ENCODE measurements at regions not wholly inside any gene's neighbourhood (a gene's known extent, or its start where the extent isn't known, plus 50 kb on each side); places are given as distances from the start of the nearest gene placed in this dataset.

- H3K4me3 ChIP-seq (replicated peaks; ENCODE audit: insufficient read depth, low read length), result no peak overlapping the region
- H3K27me3 ChIP-seq (ENCODE audit: insufficient read depth, poor library complexity, severe bottlenecking), result no peaks in the 10 kb centered on the region
- H3K27ac ChIP-seq (replicated peaks), result no peak overlapping the region
- TF ChIP-seq GABPA (IDR thresholded peaks at IDR 0.05; ENCODE audit: low read depth) (no peak), SPI1 (IDR thresholded peaks at IDR 0.05; ENCODE audit: borderline replicate concordance, low read depth) (no peak), POLR2AphosphoS5 (IDR thresholded peaks at IDR 0.05; ENCODE audit: low read depth) (no peak)
- TF ChIP-seq, protein P1, sequence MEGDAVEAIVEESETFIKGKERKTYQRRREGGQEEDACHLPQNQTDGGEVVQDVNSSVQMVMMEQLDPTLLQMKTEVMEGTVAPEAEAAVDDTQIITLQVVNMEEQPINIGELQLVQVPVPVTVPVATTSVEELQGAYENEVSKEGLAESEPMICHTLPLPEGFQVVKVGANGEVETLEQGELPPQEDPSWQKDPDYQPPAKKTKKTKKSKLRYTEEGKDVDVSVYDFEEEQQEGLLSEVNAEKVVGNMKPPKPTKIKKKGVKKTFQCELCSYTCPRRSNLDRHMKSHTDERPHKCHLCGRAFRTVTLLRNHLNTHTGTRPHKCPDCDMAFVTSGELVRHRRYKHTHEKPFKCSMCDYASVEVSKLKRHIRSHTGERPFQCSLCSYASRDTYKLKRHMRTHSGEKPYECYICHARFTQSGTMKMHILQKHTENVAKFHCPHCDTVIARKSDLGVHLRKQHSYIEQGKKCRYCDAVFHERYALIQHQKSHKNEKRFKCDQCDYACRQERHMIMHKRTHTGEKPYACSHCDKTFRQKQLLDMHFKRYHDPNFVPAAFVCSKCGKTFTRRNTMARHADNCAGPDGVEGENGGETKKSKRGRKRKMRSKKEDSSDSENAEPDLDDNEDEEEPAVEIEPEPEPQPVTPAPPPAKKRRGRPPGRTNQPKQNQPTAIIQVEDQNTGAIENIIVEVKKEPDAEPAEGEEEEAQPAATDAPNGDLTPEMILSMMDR (IDR thresholded peaks at IDR 0.05; ENCODE audit: insufficient read depth, low read length), result no peak
- TF ChIP-seq, protein P2, sequence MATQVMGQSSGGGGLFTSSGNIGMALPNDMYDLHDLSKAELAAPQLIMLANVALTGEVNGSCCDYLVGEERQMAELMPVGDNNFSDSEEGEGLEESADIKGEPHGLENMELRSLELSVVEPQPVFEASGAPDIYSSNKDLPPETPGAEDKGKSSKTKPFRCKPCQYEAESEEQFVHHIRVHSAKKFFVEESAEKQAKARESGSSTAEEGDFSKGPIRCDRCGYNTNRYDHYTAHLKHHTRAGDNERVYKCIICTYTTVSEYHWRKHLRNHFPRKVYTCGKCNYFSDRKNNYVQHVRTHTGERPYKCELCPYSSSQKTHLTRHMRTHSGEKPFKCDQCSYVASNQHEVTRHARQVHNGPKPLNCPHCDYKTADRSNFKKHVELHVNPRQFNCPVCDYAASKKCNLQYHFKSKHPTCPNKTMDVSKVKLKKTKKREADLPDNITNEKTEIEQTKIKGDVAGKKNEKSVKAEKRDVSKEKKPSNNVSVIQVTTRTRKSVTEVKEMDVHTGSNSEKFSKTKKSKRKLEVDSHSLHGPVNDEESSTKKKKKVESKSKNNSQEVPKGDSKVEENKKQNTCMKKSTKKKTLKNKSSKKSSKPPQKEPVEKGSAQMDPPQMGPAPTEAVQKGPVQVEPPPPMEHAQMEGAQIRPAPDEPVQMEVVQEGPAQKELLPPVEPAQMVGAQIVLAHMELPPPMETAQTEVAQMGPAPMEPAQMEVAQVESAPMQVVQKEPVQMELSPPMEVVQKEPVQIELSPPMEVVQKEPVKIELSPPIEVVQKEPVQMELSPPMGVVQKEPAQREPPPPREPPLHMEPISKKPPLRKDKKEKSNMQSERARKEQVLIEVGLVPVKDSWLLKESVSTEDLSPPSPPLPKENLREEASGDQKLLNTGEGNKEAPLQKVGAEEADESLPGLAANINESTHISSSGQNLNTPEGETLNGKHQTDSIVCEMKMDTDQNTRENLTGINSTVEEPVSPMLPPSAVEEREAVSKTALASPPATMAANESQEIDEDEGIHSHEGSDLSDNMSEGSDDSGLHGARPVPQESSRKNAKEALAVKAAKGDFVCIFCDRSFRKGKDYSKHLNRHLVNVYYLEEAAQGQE (IDR thresholded peaks at IDR 0.05; ENCODE audit: insufficient replicate concordance, low read depth), result no peak
- no peak for DNase-seq (ENCODE audit: low read depth in 1 of 2, low spot score in 1 of 2)
Measured at GRCh38 chr6:134680433-134680832, 269.5 kb downstream of the ALDH8A1 start.

DNA sequence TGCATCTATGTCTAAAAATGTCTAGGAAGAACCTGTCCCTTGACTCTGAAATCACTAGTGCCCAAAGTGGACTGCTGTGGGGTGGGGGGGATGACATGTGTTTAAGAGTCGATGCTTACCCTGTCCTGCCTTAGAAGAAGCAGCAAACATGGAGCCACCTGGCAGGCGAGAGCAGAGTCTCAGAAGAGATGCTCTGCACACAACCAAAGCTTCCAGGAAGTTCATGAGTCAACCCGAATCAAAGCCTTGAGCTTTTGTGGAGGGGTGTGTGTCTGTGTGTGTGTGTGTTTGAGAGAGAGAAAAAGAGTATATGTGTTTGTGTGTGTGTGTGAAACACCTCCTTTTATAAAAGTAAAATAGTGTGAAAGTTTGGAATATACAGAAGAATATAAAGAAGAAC lies 269.9 kb downstream of the ALDH8A1 start:
- no peaks in the 10 kb centered on the region for H3K27me3 ChIP-seq (ENCODE audit: insufficient read depth, poor library complexity, severe bottlenecking)
- DNase-seq (ENCODE audit: low read depth in 1 of 2, low spot score in 1 of 2), result no peak
- no peak overlapping the region for H3K4me3 ChIP-seq (replicated peaks; ENCODE audit: insufficient read depth, low read length)
- TF ChIP-seq, protein P2 (IDR thresholded peaks at IDR 0.05; ENCODE audit: insufficient replicate concordance, low read depth), result no peak
- TF ChIP-seq SPI1 (IDR thresholded peaks at IDR 0.05; ENCODE audit: borderline replicate concordance, low read depth) (no peak), GABPA (IDR thresholded peaks at IDR 0.05; ENCODE audit: low read depth) (no peak), POLR2AphosphoS5 (IDR thresholded peaks at IDR 0.05; ENCODE audit: low read depth) (no peak)
- TF ChIP-seq, protein P1 (IDR thresholded peaks at IDR 0.05; ENCODE audit: insufficient read depth, low read length), result no peak
- no peak overlapping the region for H3K27ac ChIP-seq (replicated peaks)

DNA sequence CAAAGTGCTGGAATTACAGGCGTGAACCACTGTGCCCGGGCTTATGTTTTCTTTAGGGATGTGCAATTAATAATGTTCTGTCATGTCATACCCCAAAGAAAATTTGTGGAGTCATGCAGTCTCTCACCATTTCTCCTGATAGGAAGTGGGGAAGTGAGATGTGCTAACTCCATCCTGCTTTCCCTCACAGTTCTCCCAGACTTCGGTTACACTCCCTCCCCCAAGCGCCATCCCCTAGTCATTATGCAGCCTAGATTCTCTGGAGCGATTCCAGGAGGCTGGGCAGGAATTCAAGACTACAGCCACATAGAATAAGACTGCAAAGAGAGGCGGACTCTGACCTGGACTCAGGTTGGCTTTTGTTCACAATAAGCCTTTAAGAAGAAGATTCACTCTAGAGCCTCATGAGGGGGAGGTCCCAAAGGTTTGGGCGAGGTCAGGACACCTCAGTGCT lies 271.4 kb downstream of the ALDH8A1 start:
- H3K4me3 ChIP-seq (replicated peaks; ENCODE audit: insufficient read depth, low read length), result no peak overlapping the region
- H3K27me3 ChIP-seq (ENCODE audit: insufficient read depth, poor library complexity, severe bottlenecking), result no peaks in the 10 kb centered on the region
- no peak for DNase-seq (ENCODE audit: low read depth in 1 of 2, low spot score in 1 of 2)
- no peak overlapping the region for H3K27ac ChIP-seq (replicated peaks)
- no peak for TF ChIP-seq GABPA (IDR thresholded peaks at IDR 0.05; ENCODE audit: low read depth)

- no peaks in the 10 kb centered on the region for H3K27me3 ChIP-seq (ENCODE audit: insufficient read depth, poor library complexity, severe bottlenecking)
- TF ChIP-seq GABPA (IDR thresholded peaks at IDR 0.05; ENCODE audit: low read depth), result no peak
- TF ChIP-seq SPI1 (IDR thresholded peaks at IDR 0.05; ENCODE audit: borderline replicate concordance, low read depth), result no peak
- TF ChIP-seq, protein P1 (IDR thresholded peaks at IDR 0.05; ENCODE audit: insufficient read depth, low read length), result no peak
- no peak for TF ChIP-seq POLR2AphosphoS5 (IDR thresholded peaks at IDR 0.05; ENCODE audit: low read depth)
- TF ChIP-seq, protein P2 (IDR thresholded peaks at IDR 0.05; ENCODE audit: insufficient replicate concordance, low read depth), result no peak
- DNase-seq (ENCODE audit: low read depth in 1 of 2, low spot score in 1 of 2), result no peak
- no peak overlapping the region for H3K27ac ChIP-seq (replicated peaks)
- H3K4me3 ChIP-seq (replicated peaks; ENCODE audit: insufficient read depth, low read length), result no peak overlapping the region
Measured at GRCh38 chr6:134676307-134677281, 273.3 kb downstream of the ALDH8A1 start.

All from HL-60 (cell line).